Thoracic aorta (tissue), 2 donors: ENCODE measurements at regions not wholly inside any gene's neighbourhood (a gene's known extent, or its start where the extent isn't known, plus 50 kb on each side); places are given as distances from the start of the nearest gene placed in this dataset.

ENCODE experiments used
- ATAC-seq: fragments of 150-250 bp; one replicate; pipeline ENCODE4 v1.8.0; 2017; ENCODE audit warnings: low read depth; ENCODE audit not compliant: insufficient number of reproducible peaks, low FRiP score
- DNase-seq: peaks from one replicate; pipeline ENCODE4 v3.0.0-alpha.2; 2020; ENCODE audit warnings: low spot score
- H3K27ac ChIP-seq, 2 donors: fragments of 200-600 bp; sonication (generic); 1 replicate in 1 of 2; 2 replicates in 1 of 2; pipeline ENCODE4 v1.5.1; 2016; ENCODE audit warnings: mild to moderate bottlenecking in 2 of 2, moderate library complexity in 2 of 2
- H3K27me3 ChIP-seq: fragments of 200-600 bp; sonication (generic); replicated peaks from 2 replicates; pipeline ENCODE4 v1.6.0; 2016; ENCODE audit warnings: mild to moderate bottlenecking; ENCODE audit not compliant: insufficient read depth
- H3K36me3 ChIP-seq: fragments of 200-600 bp; sonication (generic); one replicate; pipeline ENCODE4 v1.5.1; 2016
- H3K4me1 ChIP-seq, 2 donors: fragments of 200-600 bp; sonication (generic); 1 replicate in 1 of 2; 2 replicates in 1 of 2; pipeline versions ENCODE4 v1.5.1 to v1.6.0; 2016; ENCODE audit warnings: low read depth in 2 of 2, mild to moderate bottlenecking in 1 of 2; ENCODE audit not compliant: control insufficient read depth in 1 of 2
- H3K4me3 ChIP-seq: fragments of 200-600 bp; sonication (generic); 2 replicates; pipeline ENCODE4 v1.5.1; 2016; ENCODE audit warnings: mild to moderate bottlenecking
- H3K9me3 ChIP-seq: fragments of 200-600 bp; sonication (generic); 2 replicates; pipeline ENCODE4 v1.5.1; 2016
- CTCF ChIP-seq: fragments of 200-600 bp; sonication (generic); IDR thresholded peaks from one replicate; pipeline ENCODE4 v1.5.1; 2019; ENCODE audit warnings: antibody characterized with exemption

DNA sequence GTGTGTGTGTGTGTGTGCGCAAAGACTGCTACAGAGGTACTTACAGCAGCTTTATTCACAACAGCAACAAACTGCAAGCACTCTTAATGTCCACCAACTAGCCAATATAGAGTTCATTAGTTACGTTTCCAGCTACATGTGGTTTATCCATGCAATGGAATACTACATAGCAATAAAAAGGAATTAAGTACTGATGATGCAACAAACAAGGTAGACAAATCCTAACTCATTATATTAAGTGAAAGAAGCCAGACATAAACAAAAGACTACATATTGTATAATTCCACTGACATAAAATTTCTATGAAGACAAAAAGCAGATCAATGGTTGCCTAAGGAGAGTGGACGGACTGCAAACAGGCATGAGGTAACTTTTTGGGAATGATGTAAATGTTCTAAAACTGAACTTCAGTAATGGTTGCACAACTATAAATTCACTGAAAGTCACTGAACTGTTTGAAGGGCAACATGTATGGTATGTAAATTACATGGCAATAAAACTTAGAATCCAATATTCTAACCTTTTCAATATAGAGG lies 433.7 kb downstream of the SHQ1 start:
- no peak for TF ChIP-seq CTCF
- no peak for DNase-seq
- Histone ChIP-seq H3K27me3 (no peaks in the 10 kb centered on the region), H3K36me3 (no peaks in the 10 kb centered on the region), H3K4me3 (no peak overlapping the region), H3K4me1 (peaks cover 15 to 25% of the 10 kb centered on the region in 2 donors), H3K9me3 (no peaks in the 10 kb centered on the region), H3K27ac (no peak overlapping the region)
- no peak for ATAC-seq

- ATAC-seq (no peak), DNase-seq (no peak)
- Histone ChIP-seq H3K36me3 (no peaks in the 10 kb centered on the region), H3K4me1 (peaks cover 12 to 33% of the 10 kb centered on the region in 2 donors), H3K27ac (no peak overlapping the region), H3K4me3 (no peak overlapping the region), H3K9me3 (no peaks in the 10 kb centered on the region), H3K27me3 (no peaks in the 10 kb centered on the region)
- TF ChIP-seq CTCF, result no peak
These were observed 435.0 kb downstream of the SHQ1 start for GRCh38 chr3:72413228-72413627.

DNA sequence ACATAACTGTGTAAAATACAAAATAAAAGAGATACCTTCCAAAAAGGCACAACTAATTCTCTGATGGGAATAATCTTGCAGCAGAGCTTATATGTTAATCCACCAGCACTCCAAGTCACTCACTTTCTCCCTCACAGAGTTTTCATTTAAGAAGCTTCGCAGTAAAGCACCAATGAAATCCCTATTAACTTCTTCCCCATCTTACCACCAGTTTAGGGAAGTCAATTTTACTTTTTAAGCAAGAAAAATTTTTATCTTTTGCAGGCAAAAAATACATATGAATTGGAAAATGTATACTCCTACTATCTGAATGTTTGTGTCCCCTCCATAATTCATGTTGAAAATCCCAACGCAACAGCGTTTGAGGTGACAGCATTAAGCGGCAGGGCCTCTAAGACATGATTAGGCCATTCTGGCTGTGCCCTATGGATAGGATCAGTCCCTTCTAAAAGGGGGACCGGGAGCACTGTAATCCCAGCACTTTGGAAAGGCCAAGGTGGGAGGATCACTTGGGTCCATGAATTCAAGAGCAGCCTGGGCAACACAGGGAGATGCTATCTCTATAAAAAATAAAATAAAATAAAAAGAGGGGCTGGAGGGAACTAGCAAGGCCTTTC lies 435.8 kb downstream of the SHQ1 start:
- no peak overlapping the region for H3K27ac ChIP-seq
- DNase-seq, result no peak

GRCh38 chr3:72411843-72412242 lies 436.4 kb downstream of the SHQ1 start:
- DNase-seq, result no peak
- Histone ChIP-seq H3K4me3 (no peak overlapping the region), H3K9me3 (no peaks in the 10 kb centered on the region), H3K4me1 (peaks cover 13 to 35% of the 10 kb centered on the region in 2 donors), H3K27me3 (no peaks in the 10 kb centered on the region), H3K36me3 (no peaks in the 10 kb centered on the region), H3K27ac (no peak overlapping the region)
- ATAC-seq, result no peak
- TF ChIP-seq CTCF, result no peak

More for the DNA sequence above, 435.8 kb downstream of the SHQ1 start:
- no peaks in the 10 kb centered on the region for H3K9me3 ChIP-seq
- TF ChIP-seq CTCF, result no peak
- no peak overlapping the region for H3K4me3 ChIP-seq
- no peak for ATAC-seq
- H3K27me3 ChIP-seq, result no peaks in the 10 kb centered on the region
- H3K4me1 ChIP-seq, result peaks cover 11 to 35% of the 10 kb centered on the region in 2 donors
- H3K36me3 ChIP-seq, result no peaks in the 10 kb centered on the region

- DNase-seq (no peak), ATAC-seq (no peak)
- Histone ChIP-seq H3K4me3 (no peak overlapping the region), H3K4me1 (peaks cover 14 to 42% of the 10 kb centered on the region in 2 donors), H3K36me3 (no peaks in the 10 kb centered on the region), H3K27me3 (no peaks in the 10 kb centered on the region), H3K27ac (no peak overlapping the region), H3K9me3 (no peaks in the 10 kb centered on the region)
- TF ChIP-seq CTCF, result no peak
These were observed 437.1 kb downstream of the SHQ1 start for GRCh38 chr3:72411126-72411525.
